ENCODE measurements at regions not wholly inside any gene's neighbourhood (a gene's known extent, or its start where the extent isn't known, plus 50 kb on each side); places are given as distances from the start of the nearest gene placed in this dataset.

- no peaks in the 10 kb centered on the region for H3K9me2 ChIP-seq (replicated peaks; ENCODE audit: insufficient read depth)
- WGBS (ENCODE audit: low lambda C conversion rate, missing lambda C conversion rate), result 87% methylated on average over 6 of the region's 6 CpGs
- peaks cover 11% of the 10 kb centered on the region for H3K4me1 ChIP-seq (ENCODE audit: insufficient read depth)
- TF ChIP-seq EZH2phosphoT487 (IDR thresholded peaks at IDR 0.05; ENCODE audit: low read depth, severe bottlenecking, unreplicated experiment) (no peak), CTCF (IDR thresholded peaks at IDR 0.05; ENCODE audit: poor library complexity) (no peak), EZH2 (IDR thresholded peaks at IDR 0.05; ENCODE audit: borderline replicate concordance) (no peak)
- no peaks in the 10 kb centered on the region for H3K79me2 ChIP-seq
- H3K36me3 ChIP-seq (replicated peaks; ENCODE audit: insufficient read depth, low read depth), result no peaks in the 10 kb centered on the region
- no peaks in the 10 kb centered on the region for H3K27me3 ChIP-seq
- no peak overlapping the region for H3K27ac ChIP-seq
- H3K4me3 ChIP-seq, result no peak overlapping the region
- no peak overlapping the region for H2AFZ ChIP-seq
- no peaks in the 10 kb centered on the region for H4K20me1 ChIP-seq (ENCODE audit: insufficient read depth, poor library complexity, severe bottlenecking)
- H3K9me3 ChIP-seq (ENCODE audit: low read depth), result no peaks in the 10 kb centered on the region
- H3K4me2 ChIP-seq, result no peak overlapping the region
- no peak for DNase-seq (ENCODE audit: low spot score)
These were observed 217.0 kb downstream of the CMPK2 start for GRCh38 chr2:6648596-6649247.

GRCh38 chr2:6650311-6650710 lies 215.4 kb downstream of the CMPK2 start:
- H3K4me1 ChIP-seq (ENCODE audit: insufficient read depth), result peaks cover 14% of the 10 kb centered on the region
- WGBS (ENCODE audit: low lambda C conversion rate, missing lambda C conversion rate), result 95% methylated on average over 5 of the region's 5 CpGs
- H3K9me2 ChIP-seq (replicated peaks; ENCODE audit: insufficient read depth), result no peaks in the 10 kb centered on the region
- no peak for DNase-seq (ENCODE audit: low spot score)
- H4K20me1 ChIP-seq (ENCODE audit: insufficient read depth, poor library complexity, severe bottlenecking), result no peaks in the 10 kb centered on the region
- no peak overlapping the region for H3K4me2 ChIP-seq
- H3K9me3 ChIP-seq (ENCODE audit: low read depth), result no peaks in the 10 kb centered on the region
- no peak overlapping the region for H3K27ac ChIP-seq
- TF ChIP-seq CTCF (IDR thresholded peaks at IDR 0.05; ENCODE audit: poor library complexity) (no peak), EZH2phosphoT487 (IDR thresholded peaks at IDR 0.05; ENCODE audit: low read depth, severe bottlenecking, unreplicated experiment) (no peak), EZH2 (IDR thresholded peaks at IDR 0.05; ENCODE audit: borderline replicate concordance) (no peak)
- H3K4me3 ChIP-seq, result no peak overlapping the region
- H2AFZ ChIP-seq, result no peak overlapping the region
- H3K79me2 ChIP-seq, result no peaks in the 10 kb centered on the region
- no peaks in the 10 kb centered on the region for H3K27me3 ChIP-seq
- no peaks in the 10 kb centered on the region for H3K36me3 ChIP-seq (replicated peaks; ENCODE audit: insufficient read depth, low read depth)

- DNase-seq (ENCODE audit: low spot score), result no peak
- no peaks in the 10 kb centered on the region for H3K9me2 ChIP-seq (replicated peaks; ENCODE audit: insufficient read depth)
- no peaks in the 10 kb centered on the region for H3K79me2 ChIP-seq
- no peaks in the 10 kb centered on the region for H4K20me1 ChIP-seq (ENCODE audit: insufficient read depth, poor library complexity, severe bottlenecking)
- TF ChIP-seq EZH2phosphoT487 (IDR thresholded peaks at IDR 0.05; ENCODE audit: low read depth, severe bottlenecking, unreplicated experiment) (no peak), CTCF (IDR thresholded peaks at IDR 0.05; ENCODE audit: poor library complexity) (no peak), EZH2 (IDR thresholded peaks at IDR 0.05; ENCODE audit: borderline replicate concordance) (no peak)
- H3K4me2 ChIP-seq, result no peak overlapping the region
- no peaks in the 10 kb centered on the region for H3K9me3 ChIP-seq (ENCODE audit: low read depth)
- no peak overlapping the region for H3K4me3 ChIP-seq
- H3K4me1 ChIP-seq (ENCODE audit: insufficient read depth), result peaks cover 14% of the 10 kb centered on the region
- H3K27ac ChIP-seq, result no peak overlapping the region
- no peak overlapping the region for H2AFZ ChIP-seq
- H3K27me3 ChIP-seq, result no peaks in the 10 kb centered on the region
- H3K36me3 ChIP-seq (replicated peaks; ENCODE audit: insufficient read depth, low read depth), result no peaks in the 10 kb centered on the region
- WGBS (ENCODE audit: low lambda C conversion rate, missing lambda C conversion rate), result 82% methylated on average over 2 of the region's 2 CpGs
These were observed 213.5 kb downstream of the CMPK2 start for GRCh38 chr2:6652251-6652650.

Measured in hepatocyte (in vitro differentiated cells).